NCI-H2196 (cell line): ENCODE measurements at regions not wholly inside any gene's neighbourhood (a gene's known extent, or its start where the extent isn't known, plus 50 kb on each side); places are given as distances from the start of the nearest gene placed in this dataset.

Experiments used
- DNase-seq: peaks from one replicate; lab custom pipeline; 2025; ENCODE audit not compliant: unreplicated experiment; lab: John Stamatoyannopoulos, UW

- no peak for DNase-seq
Measured at GRCh38 chr5:171625646-171626045, 160.0 kb upstream of the SMIM23 start.

DNA sequence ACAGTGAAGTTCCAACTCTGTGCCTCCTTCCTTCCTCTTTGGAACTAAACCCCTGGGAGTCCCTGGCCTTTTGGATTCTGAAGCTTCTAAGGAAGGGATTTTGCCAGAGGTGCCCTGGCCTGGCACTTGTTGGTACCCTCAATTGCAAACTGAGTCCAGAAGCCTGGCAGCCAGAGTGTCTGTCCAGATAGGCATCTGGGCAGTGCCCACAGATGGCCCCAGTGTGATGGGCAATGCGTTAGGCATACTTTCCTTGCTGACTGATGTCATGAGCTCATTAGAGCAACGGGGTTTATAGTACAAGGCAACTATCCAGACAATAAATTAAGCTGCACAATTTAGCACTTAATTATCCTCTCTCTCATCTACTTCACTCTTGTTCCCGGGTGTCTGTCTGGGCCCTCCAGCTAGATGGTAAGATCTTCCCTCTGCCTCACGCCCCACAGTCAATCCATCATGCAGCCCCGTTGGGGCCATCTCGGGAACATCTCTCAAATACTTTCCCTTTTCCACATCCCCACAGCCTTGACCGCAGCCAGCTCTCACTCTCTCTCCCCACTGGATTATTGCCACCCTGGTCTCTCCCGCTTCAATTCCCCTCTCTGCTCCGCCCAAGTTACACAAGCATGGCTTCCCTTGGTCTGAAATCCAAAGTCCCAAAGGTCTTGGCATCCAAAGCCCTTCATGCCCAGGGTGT, 157.5 kb upstream of the SMIM23 start:
- no peak for DNase-seq

- no peak for DNase-seq
Measured at GRCh38 chr5:171628633-171628974, 157.0 kb upstream of the SMIM23 start.

DNA sequence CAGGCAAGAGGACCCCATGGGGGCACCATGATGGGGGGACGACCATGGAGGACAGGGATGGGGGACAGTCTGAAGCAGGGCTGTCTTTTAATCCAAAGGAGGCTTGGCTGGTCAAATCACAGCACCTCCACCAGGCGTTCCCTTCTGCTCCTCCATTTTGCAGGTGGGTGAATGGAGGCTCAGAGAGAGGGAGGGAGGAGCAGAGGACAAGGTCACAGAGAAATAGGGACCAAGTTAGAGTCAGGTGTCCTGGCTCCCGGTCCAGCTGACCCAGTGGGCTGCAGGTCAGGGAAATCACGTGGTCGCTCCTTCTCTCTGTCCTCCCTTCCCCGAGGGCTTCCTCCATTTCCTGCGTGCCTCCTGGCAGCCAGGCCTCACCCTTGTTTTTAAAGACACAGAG, 156.4 kb upstream of the SMIM23 start:
- DNase-seq: no peak

GRCh38 chr5:171629628-171630349, 155.8 kb upstream of the SMIM23 start:
- no peak for DNase-seq

DNA sequence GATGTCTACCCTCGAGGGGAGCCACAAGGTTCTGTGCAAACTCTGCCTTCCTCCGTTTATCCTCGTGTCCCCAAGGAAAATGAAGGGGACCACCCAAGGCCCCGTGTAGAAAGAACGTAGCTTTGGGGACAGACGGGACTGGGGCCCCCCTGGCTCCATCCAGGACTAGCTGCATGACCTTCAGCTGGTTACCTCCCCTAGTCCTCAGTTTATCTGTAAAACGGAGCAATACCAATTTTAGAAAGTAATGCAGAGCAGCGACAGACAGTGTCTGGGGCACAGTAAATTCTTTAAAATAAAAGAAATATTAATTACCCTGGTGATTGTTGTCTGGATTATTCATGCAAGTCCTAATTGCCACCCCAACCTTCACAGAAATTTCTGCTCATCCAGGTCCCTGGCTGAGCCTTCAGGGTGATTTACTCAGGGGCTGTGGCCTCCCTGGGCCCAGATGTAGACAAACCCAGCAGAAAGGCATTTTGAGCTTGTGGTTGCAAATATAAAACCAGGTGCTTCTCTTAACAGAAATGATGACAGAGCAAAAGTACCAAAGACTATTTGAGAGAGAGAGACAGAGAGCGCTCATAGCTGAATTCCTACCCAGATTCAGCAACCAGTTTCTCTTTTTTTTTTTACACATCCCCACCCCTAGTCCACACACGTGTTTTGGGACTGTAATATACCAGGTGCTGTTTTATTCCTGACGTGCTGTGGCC, 155.1 kb upstream of the SMIM23 start:
- DNase-seq: no peak

DNA sequence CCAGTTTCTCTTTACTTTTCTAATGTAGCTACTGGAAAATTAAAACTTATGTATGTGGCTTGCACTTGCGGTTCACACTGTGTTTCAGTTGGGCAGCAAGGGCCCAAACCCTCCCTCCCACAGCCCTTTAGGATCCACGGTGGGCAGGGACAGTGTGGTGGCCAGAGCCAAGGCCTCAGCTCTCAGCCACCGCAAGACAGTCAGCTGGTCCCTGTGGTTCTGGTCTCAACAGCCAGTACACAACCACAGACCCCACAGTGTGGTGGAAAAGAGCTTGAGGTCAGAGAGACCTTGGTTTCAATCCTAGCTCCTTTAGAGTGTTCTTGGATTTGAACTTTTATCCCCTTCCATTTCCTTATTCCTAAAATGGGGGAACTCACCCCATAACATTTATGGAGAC, 153.0 kb upstream of the SMIM23 start:
- DNase-seq: no peak

DNA sequence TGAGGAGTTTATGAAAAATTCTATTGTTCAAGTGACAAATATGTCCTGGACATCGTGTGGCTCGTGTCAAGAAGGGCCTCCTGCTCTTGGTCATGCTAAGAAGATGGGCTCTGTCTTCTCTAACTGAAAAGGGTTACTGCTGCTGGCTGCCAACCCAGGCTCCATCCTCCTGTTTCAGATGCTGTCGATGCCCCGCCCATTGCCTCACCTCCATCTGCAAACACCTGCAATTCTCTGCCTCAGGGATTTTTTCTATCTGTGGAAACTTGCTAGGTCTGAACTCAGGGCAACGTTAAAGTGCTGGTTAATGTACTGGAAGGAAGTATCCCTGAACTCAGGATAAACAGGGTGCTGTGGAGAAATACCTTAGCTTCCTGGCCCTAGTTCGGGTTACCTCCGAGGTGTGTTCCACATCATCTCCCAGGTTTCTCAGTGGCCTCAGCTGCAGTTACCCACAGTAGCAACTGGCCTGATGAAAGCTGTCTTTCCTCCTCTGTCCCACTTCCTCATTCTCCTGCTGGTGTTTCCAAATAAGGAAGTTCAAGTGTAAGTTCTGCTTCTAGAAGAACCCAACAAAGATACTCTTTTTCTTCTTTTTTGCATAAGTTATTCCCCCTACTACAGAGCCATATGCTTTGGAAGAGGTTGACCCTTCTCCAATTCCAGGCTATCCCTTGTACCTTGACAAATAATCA, 151.7 kb upstream of the SMIM23 start:
- no peak for DNase-seq

GRCh38 chr5:171634511-171634910, 151.1 kb upstream of the SMIM23 start:
- DNase-seq: no peak

GRCh38 chr5:171635028-171635427, 150.6 kb upstream of the SMIM23 start:
- DNase-seq: no peak

DNA sequence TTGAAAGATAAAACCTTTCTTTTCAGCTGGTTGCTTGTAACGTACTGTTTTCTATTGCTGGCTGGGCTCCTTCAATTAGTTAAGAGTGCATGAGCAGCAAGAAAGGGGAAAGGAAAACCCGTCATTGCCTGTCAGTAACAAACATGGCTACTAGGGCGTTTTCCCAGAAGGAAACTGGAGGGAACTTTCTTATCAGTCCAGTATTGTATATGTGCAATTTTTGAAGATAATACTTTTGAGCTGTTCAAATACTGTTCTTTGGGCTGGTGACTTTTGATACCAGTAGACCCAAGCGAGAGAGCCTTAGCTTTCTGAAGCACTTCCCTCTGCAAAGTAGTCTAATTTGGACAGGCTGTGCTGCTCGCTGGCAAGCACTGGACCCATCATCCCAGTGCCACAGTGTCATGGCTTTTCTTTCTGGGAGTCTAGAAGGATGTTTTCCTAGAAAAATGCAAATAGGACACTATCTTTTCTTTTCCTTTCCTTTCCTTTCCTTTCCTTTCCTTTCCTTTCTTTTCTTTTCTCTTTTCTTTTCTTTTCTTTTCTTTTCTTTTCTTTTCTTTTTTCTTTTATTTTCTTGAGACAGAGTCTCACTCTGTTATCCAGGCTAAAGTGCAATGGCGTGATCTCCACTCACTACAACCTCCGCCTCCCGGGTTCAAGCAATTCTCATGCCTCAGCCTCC, 149.9 kb upstream of the SMIM23 start:
- DNase-seq: no peak

GRCh38 chr5:171637811-171638210, 147.8 kb upstream of the SMIM23 start:
- DNase-seq: no peak

GRCh38 chr5:171639205-171639621, 146.4 kb upstream of the SMIM23 start:
- DNase-seq: no peak

DNA sequence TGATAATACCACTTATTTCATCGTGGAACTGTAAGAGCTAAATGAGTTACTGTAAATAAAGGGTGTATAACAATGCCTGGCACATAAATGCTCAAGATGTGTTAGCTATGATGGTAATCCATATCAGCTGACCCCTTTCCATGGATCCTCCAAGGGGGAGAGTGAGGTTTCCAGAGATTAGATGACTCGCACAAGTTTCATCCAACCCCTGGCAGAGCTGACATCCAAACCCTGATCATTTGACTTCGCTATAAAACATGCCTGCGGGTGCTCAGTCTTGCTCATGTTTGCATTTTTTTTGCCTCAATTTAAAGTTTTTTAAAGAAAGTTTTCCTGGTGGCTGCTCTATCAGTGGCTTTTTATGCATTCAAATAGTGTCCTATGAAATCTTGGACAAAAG, 145.7 kb upstream of the SMIM23 start:
- no peak for DNase-seq

GRCh38 chr5:171640480-171640879, 145.1 kb upstream of the SMIM23 start:
- DNase-seq: no peak

DNA sequence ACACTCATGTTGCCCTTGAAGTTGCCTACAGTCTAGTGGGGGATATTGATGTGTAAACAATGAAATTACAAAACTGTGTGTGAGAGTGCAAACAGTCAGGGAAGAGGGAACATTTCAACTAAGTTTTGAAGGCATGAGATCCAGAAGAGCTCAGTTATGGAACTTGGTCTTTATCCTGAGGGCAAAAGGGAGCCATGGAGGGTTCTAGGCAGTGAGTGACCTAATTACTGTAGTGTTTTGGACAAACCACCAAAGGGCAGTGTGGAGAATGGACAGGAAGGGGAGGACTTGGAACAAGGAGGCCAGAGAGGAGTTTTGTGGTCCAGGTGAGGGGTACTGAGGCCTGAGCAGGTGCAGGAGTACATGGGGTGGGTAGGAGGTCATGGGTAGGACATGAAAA, 143.7 kb upstream of the SMIM23 start:
- DNase-seq: no peak

DNA sequence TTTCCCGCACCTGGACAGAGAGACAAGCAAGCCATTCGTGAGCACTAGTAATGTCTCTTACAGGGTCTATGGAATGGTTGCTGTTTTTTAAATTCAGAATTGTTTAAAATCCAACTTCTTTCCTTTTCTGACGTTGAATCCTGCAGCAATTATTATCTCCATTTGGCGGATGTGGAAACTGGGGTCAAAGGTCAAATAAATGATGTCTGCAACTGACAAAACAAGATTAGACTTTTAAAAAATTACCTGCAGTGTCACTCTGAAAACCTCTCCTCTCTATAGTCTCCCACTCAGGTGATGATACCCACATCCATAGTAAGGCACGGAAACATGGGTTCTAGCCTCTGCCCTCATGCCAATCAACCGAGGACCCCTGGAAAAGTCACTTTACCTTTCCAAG, 142.7 kb upstream of the SMIM23 start:
- DNase-seq: no peak

GRCh38 chr5:171644536-171644935, 141.1 kb upstream of the SMIM23 start:
- DNase-seq: no peak

- DNase-seq: no peak
Measured at GRCh38 chr5:171646102-171647042, 139.2 kb upstream of the SMIM23 start.
